ENCODE measurements at regions not wholly inside any gene's neighbourhood (a gene's known extent, or its start where the extent isn't known, plus 50 kb on each side); places are given as distances from the start of the nearest gene placed in this dataset.

GRCh38 chr1:67493148-67493547, 62.9 kb upstream of the SERBP1 start:
- no peak for TF ChIP-seq POLR2A (IDR thresholded peaks at IDR 0.05)
- TF ChIP-seq CTCF (IDR thresholded peaks at IDR 0.05): no peak
- no peak for TF ChIP-seq POLR2AphosphoS5 (IDR thresholded peaks at IDR 0.05)

Measured in transverse colon (tissue), 4 donors.